Neural cell (in vitro differentiated cells): ENCODE measurements at regions not wholly inside any gene's neighbourhood (a gene's known extent, or its start where the extent isn't known, plus 50 kb on each side); places are given as distances from the start of the nearest gene placed in this dataset.

Experiments used
- H2AFZ ChIP-seq: fragments of 200-600, 300-800 bp; sonication (generic), shearing (Covaris generic); 2 replicates; pipeline ENCODE4 v1.6.0; 2014; ENCODE audit warnings: low read depth, mild to moderate bottlenecking, antibody characterized with exemption, low read length, moderate library complexity
- H3F3A ChIP-seq: fragments of 200-600 bp; shearing (Covaris generic); 2 replicates; pipeline ENCODE4 v1.6.1; 2016; ENCODE audit warnings: mild to moderate bottlenecking, moderate library complexity, mixed read lengths, antibody characterized with exemption, low read length; ENCODE audit not compliant: insufficient read depth, poor library complexity, severe bottlenecking
- H3K27ac ChIP-seq: fragments of 200-600, 300-800 bp; sonication (generic), shearing (Covaris generic); 2 replicates; pipeline ENCODE4 v1.5.1; 2014; ENCODE audit warnings: mild to moderate bottlenecking, low read length, moderate library complexity
- H3K27me3 ChIP-seq: fragments of 300-800, 200-600 bp; sonication (generic), shearing (Covaris generic); 2 replicates; pipeline ENCODE4 v1.6.0; 2014; ENCODE audit warnings: mild to moderate bottlenecking, low read depth, low read length, moderate library complexity; ENCODE audit not compliant: insufficient read depth
- H3K36me3 ChIP-seq: fragments of 300-800, 200-600 bp; sonication (generic), shearing (Covaris generic); 2 replicates; pipeline ENCODE4 v1.5.1; 2014; ENCODE audit warnings: mild to moderate bottlenecking, antibody characterized with exemption, low read length, moderate library complexity; ENCODE audit not compliant: insufficient read depth
- H3K4me2 ChIP-seq: fragments of 300-800, 200-600 bp; sonication (generic), shearing (Covaris generic); 2 replicates; pipeline ENCODE4 v1.6.0; 2014; ENCODE audit warnings: mild to moderate bottlenecking, low read length
- H3K4me3 ChIP-seq: fragments of 300-800, 200-600 bp; sonication (generic), shearing (Covaris generic); 2 replicates; pipeline ENCODE4 v1.5.1; 2014; ENCODE audit warnings: mild to moderate bottlenecking, low read length, moderate library complexity
- H3K79me2 ChIP-seq: fragments of 200-600 bp; shearing (Covaris generic); replicated peaks from 2 replicates; pipeline ENCODE4 v1.6.0; 2014; ENCODE audit warnings: mild to moderate bottlenecking, low read length, moderate library complexity; ENCODE audit not compliant: insufficient read depth
- H3K9ac ChIP-seq: fragments of 300-800, 200-600 bp; sonication (generic), shearing (Covaris generic); 2 replicates; pipeline ENCODE4 v1.6.1; 2016; ENCODE audit warnings: mild to moderate bottlenecking, low read length, mixed read lengths
- H3K9me2 ChIP-seq: fragments of 200-600 bp; shearing (Covaris generic); 2 replicates; pipeline ENCODE4 v1.6.1; 2016; ENCODE audit warnings: mild to moderate bottlenecking, low read length, mixed read lengths; ENCODE audit not compliant: insufficient read depth
- H3K9me3 ChIP-seq: fragments of 200-600, 300-800 bp; sonication (generic), shearing (Covaris generic); 2 replicates; pipeline ENCODE4 v1.6.1; 2016; ENCODE audit warnings: mild to moderate bottlenecking, mixed run types, low read length, moderate library complexity, mixed read lengths
- H4K20me1 ChIP-seq: fragments of 200-600 bp; shearing (Covaris generic); 2 replicates; pipeline ENCODE4 v1.6.1; 2016; ENCODE audit warnings: mild to moderate bottlenecking, mixed run types; ENCODE audit not compliant: insufficient read depth
- EP300 ChIP-seq: fragments of 450-650 bp; conservative IDR thresholded peaks from 2 replicates; pipeline ENCODE4 v1.6.1; 2014; ENCODE audit warnings: antibody characterized with exemption, mild to moderate bottlenecking, moderate library complexity; ENCODE audit not compliant: poor library complexity, severe bottlenecking
- EZH2 ChIP-seq: fragments of 200-600, 300-800 bp; shearing (Covaris generic), sonication (generic); IDR thresholded peaks from 2 replicates; pipeline ENCODE4 v1.6.1; 2014; ENCODE audit warnings: antibody characterized with exemption, low read length, borderline replicate concordance, mild to moderate bottlenecking; ENCODE audit not compliant: insufficient read depth, poor library complexity, severe bottlenecking
- MXI1 ChIP-seq: fragments of 450-650 bp; conservative IDR thresholded peaks from 2 replicates; pipeline ENCODE4 v1.6.1; 2014; ENCODE audit warnings: antibody characterized with exemption, mild to moderate bottlenecking; ENCODE audit not compliant: poor library complexity, severe bottlenecking
- POLR2AphosphoS5 ChIP-seq: IDR thresholded peaks from 2 replicates; pipeline ENCODE4 v1.6.1; 2012
- RAD21 ChIP-seq: fragments of 450-650 bp; conservative IDR thresholded peaks from 2 replicates; pipeline ENCODE4 v1.6.1; 2014; ENCODE audit warnings: antibody characterized with exemption, mild to moderate bottlenecking, moderate library complexity
- REST ChIP-seq: IDR thresholded peaks from 2 replicates; pipeline ENCODE4 v1.6.1; 2012; ENCODE audit warnings: borderline replicate concordance
- SMC3 ChIP-seq: fragments of 450-650 bp; conservative IDR thresholded peaks from 2 replicates; pipeline ENCODE4 v1.6.1; 2014; ENCODE audit warnings: antibody characterized with exemption, mild to moderate bottlenecking, moderate library complexity; ENCODE audit not compliant: poor library complexity
- TAF1 ChIP-seq: IDR thresholded peaks from 2 replicates; pipeline ENCODE4 v1.6.1; 2012; ENCODE audit warnings: low read depth
- TF ChIP-seq, protein P1 (sequence below): fragments of 450-650 bp; IDR thresholded peaks from 2 replicates; pipeline ENCODE4 v1.5.1; 2014; ENCODE audit warnings: antibody characterized with exemption, mild to moderate bottlenecking, moderate library complexity; ENCODE audit not compliant: poor library complexity, severe bottlenecking

DNA sequence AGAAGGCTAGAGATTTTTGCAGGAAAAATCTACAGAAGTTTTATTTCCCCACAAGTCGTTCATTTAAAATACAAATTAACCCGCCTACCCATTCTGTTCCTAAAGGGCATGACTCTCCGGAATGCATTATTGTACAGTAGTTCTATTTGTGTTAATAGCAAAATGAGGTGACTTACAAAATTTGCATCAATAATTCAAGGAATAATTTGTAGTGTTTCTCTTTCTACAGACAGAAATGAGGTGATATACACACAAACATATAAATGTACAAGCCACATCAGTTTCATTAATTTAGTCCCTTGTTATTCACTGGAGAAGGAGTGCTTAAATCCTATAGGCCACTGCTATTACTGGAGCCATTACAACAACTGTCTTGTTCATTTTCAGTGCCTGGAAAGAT is 501.3 kb upstream of the DIAPH2 start:
- Histone ChIP-seq H3K9ac (no peak overlapping the region), H3K27me3 (no peaks in the 10 kb centered on the region), H3K27ac (no peak overlapping the region), H2AFZ (no peak overlapping the region), H3K36me3 (no peaks in the 10 kb centered on the region), H3F3A (no peaks in the 10 kb centered on the region), H3K9me3 (no peaks in the 10 kb centered on the region), H3K4me3 (no peak overlapping the region), H3K9me2 (no peaks in the 10 kb centered on the region), H3K4me2 (no peak overlapping the region), H4K20me1 (no peaks in the 10 kb centered on the region), H3K79me2 (no peaks in the 10 kb centered on the region)
- no peak for TF ChIP-seq REST
- TF ChIP-seq SMC3 = no peak
- no peak for TF ChIP-seq EP300

DNA sequence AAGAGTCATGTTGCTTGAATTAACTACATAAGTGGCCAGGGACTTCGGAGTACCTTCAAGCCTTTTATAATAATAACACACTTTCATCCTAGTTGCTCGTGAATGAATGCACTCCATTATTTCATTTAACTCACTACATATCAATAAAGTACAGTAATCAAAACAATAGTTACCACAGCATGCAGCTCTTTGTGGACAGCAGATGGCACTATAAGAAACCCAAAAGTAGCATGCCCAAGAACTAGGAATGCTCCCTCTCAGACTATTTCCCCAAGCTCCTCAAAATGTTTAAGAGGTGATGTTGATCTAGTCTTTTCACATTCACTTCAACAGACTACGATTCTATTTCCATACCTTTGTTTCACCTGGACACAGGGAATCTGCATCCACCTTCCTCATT is 500.8 kb upstream of the DIAPH2 start:
- TF ChIP-seq RAD21 (peak; percentile 35), SMC3 (peak; percentile 30), MXI1 (no peak), EZH2 (no peak), EP300 (peak; percentile 27), TAF1 (no peak), POLR2AphosphoS5 (peak; percentile 61), REST (no peak)
- TF ChIP-seq, protein P1, sequence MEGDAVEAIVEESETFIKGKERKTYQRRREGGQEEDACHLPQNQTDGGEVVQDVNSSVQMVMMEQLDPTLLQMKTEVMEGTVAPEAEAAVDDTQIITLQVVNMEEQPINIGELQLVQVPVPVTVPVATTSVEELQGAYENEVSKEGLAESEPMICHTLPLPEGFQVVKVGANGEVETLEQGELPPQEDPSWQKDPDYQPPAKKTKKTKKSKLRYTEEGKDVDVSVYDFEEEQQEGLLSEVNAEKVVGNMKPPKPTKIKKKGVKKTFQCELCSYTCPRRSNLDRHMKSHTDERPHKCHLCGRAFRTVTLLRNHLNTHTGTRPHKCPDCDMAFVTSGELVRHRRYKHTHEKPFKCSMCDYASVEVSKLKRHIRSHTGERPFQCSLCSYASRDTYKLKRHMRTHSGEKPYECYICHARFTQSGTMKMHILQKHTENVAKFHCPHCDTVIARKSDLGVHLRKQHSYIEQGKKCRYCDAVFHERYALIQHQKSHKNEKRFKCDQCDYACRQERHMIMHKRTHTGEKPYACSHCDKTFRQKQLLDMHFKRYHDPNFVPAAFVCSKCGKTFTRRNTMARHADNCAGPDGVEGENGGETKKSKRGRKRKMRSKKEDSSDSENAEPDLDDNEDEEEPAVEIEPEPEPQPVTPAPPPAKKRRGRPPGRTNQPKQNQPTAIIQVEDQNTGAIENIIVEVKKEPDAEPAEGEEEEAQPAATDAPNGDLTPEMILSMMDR = peak; percentile 44
- Histone ChIP-seq H3K27ac (no peak overlapping the region), H3K9ac (no peak overlapping the region)

More for the DNA sequence above, 500.8 kb upstream of the DIAPH2 start:
- H3F3A ChIP-seq = no peaks in the 10 kb centered on the region
- no peak overlapping the region for H3K4me3 ChIP-seq
- H2AFZ ChIP-seq = no peak overlapping the region
- no peaks in the 10 kb centered on the region for H4K20me1 ChIP-seq
- no peaks in the 10 kb centered on the region for H3K36me3 ChIP-seq
- no peaks in the 10 kb centered on the region for H3K9me2 ChIP-seq
- H3K79me2 ChIP-seq = no peaks in the 10 kb centered on the region
- no peaks in the 10 kb centered on the region for H3K9me3 ChIP-seq
- H3K4me2 ChIP-seq = no peak overlapping the region
- no peaks in the 10 kb centered on the region for H3K27me3 ChIP-seq
